HCT116 (cell line): ENCODE measurements at regions not wholly inside any gene's neighbourhood (a gene's known extent, or its start where the extent isn't known, plus 50 kb on each side); places are given as distances from the start of the nearest gene placed in this dataset.

Experiments
- CEBPB ChIP-seq: IDR thresholded peaks from 2 replicates; pipeline ENCODE4 v1.6.1; 2012; ENCODE audit warnings: low read depth
- CTCF ChIP-seq, 3 experiments: fragments of 200-600 bp in 1 of 3; sonication (generic) in 1 of 3; IDR thresholded peaks in 2 of 3; conservative IDR thresholded peaks in 1 of 3; 2 replicates each; pipeline ENCODE4 v1.5.1; 2012 to 2017; ENCODE audit warnings: low read depth in 2 of 3, low read length in 2 of 3, antibody characterized with exemption in 1 of 3, borderline replicate concordance in 1 of 3, control low read depth in 1 of 3, mild to moderate bottlenecking in 1 of 3, mixed read lengths in 1 of 3, mixed run types in 1 of 3, moderate library complexity in 1 of 3; ENCODE audit not compliant: insufficient read depth in 1 of 3
- EZH2 ChIP-seq: fragments of 200-600 bp; sonication (generic); IDR thresholded peaks from 2 replicates; pipeline ENCODE4 v1.6.1; 2017; ENCODE audit warnings: antibody characterized with exemption, mixed run types
- JUND ChIP-seq: IDR thresholded peaks from 2 replicates; pipeline ENCODE4 v1.6.1; 2012
- POLR2A ChIP-seq: IDR thresholded peaks from 2 replicates; pipeline ENCODE4 v1.7.0; 2011; ENCODE audit warnings: borderline replicate concordance; ENCODE audit not compliant: insufficient read depth, insufficient read length; ENCODE audit errors: extremely low read depth
- POLR2AphosphoS5 ChIP-seq: IDR thresholded peaks from 2 replicates; pipeline ENCODE4 v1.6.1; 2011; ENCODE audit warnings: mild to moderate bottlenecking, low read depth, low read length, moderate library complexity
- RAD21 ChIP-seq: IDR thresholded peaks from 2 replicates; pipeline ENCODE4 v1.6.1; 2012; ENCODE audit warnings: low read depth, mild to moderate bottlenecking
- SIN3A ChIP-seq: IDR thresholded peaks from 2 replicates; pipeline ENCODE4 v1.6.1; 2012; ENCODE audit warnings: low read depth
- SRF ChIP-seq: IDR thresholded peaks from 2 replicates; pipeline ENCODE4 v1.6.1; 2012; ENCODE audit warnings: low read depth
- YY1 ChIP-seq: IDR thresholded peaks from 2 replicates; pipeline ENCODE4 v1.6.1; 2011; ENCODE audit warnings: low read length, low read depth, moderate library complexity, mild to moderate bottlenecking; ENCODE audit not compliant: insufficient replicate concordance; ENCODE audit errors: extremely low read depth
- TF ChIP-seq, protein P1 (sequence below): IDR thresholded peaks from 2 replicates; pipeline ENCODE4 v1.6.1; 2012; ENCODE audit warnings: low read depth
- TF ChIP-seq, protein P2 (sequence below): IDR thresholded peaks from 2 replicates; pipeline ENCODE4 v1.6.1; 2012

DNA sequence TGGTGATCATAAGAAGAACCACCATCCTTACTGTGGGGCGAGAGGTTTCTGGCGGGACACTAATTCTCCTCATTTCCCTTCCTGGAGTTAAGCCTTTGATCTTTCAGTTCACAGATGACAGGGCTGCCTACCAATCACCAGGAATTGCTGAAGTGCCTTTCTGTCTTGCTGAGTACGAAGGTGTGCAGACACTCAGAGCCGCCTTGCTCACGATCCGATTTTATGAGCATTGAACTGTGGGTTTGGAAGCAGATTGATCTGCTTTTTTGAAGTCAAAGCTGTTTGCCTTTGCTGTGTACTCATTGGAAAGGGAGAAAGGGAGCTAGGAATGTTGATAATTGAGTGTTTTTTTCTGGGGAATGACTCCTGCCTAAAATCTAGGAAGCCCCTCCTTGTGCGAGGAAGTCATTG lies 129.1 kb upstream of the SALL4 start:
- TF ChIP-seq, protein P1, sequence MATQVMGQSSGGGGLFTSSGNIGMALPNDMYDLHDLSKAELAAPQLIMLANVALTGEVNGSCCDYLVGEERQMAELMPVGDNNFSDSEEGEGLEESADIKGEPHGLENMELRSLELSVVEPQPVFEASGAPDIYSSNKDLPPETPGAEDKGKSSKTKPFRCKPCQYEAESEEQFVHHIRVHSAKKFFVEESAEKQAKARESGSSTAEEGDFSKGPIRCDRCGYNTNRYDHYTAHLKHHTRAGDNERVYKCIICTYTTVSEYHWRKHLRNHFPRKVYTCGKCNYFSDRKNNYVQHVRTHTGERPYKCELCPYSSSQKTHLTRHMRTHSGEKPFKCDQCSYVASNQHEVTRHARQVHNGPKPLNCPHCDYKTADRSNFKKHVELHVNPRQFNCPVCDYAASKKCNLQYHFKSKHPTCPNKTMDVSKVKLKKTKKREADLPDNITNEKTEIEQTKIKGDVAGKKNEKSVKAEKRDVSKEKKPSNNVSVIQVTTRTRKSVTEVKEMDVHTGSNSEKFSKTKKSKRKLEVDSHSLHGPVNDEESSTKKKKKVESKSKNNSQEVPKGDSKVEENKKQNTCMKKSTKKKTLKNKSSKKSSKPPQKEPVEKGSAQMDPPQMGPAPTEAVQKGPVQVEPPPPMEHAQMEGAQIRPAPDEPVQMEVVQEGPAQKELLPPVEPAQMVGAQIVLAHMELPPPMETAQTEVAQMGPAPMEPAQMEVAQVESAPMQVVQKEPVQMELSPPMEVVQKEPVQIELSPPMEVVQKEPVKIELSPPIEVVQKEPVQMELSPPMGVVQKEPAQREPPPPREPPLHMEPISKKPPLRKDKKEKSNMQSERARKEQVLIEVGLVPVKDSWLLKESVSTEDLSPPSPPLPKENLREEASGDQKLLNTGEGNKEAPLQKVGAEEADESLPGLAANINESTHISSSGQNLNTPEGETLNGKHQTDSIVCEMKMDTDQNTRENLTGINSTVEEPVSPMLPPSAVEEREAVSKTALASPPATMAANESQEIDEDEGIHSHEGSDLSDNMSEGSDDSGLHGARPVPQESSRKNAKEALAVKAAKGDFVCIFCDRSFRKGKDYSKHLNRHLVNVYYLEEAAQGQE: no peak
- TF ChIP-seq CTCF (IDR thresholded peaks at IDR 0.05 in 2 of 3, conservative IDR thresholded peaks at IDR 0.05 in 1 of 3; ENCODE audit: borderline replicate concordance in 1 of 3, insufficient read depth in 1 of 3, low read depth in 2 of 3, low read length in 2 of 3): no peak
- no peak for TF ChIP-seq JUND
- TF ChIP-seq SIN3A: no peak
- TF ChIP-seq POLR2AphosphoS5: no peak
- no peak for TF ChIP-seq RAD21
- TF ChIP-seq, protein P2, sequence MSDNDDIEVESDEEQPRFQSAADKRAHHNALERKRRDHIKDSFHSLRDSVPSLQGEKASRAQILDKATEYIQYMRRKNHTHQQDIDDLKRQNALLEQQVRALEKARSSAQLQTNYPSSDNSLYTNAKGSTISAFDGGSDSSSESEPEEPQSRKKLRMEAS: no peak
- no peak for TF ChIP-seq YY1
- no peak for TF ChIP-seq CEBPB
- no peak for TF ChIP-seq POLR2A
- no peak for TF ChIP-seq EZH2
- no peak for TF ChIP-seq SRF
